GM23248 (cell line): ENCODE measurements at regions not wholly inside any gene's neighbourhood (a gene's known extent, or its start where the extent isn't known, plus 50 kb on each side); places are given as distances from the start of the nearest gene placed in this dataset.

Experiments
- DNase-seq: peaks from one replicate; pipeline ENCODE4 v3.0.0-alpha.2; 2015
- H2AFZ ChIP-seq: fragments of 200-600 bp; sonication (generic); 2 replicates; pipeline ENCODE4 v1.6.1; 2016; ENCODE audit warnings: antibody characterized with exemption
- H3F3A ChIP-seq: fragments of 200-600 bp; sonication (generic); 2 replicates; pipeline ENCODE4 v1.6.1; 2016; ENCODE audit warnings: mild to moderate bottlenecking, antibody characterized with exemption, mixed run types; ENCODE audit not compliant: insufficient read depth
- H3K27ac ChIP-seq: fragments of 200-600 bp; sonication (generic); 2 replicates; pipeline ENCODE4 v1.5.1; 2016; ENCODE audit warnings: mild to moderate bottlenecking
- H3K27me3 ChIP-seq: fragments of 200-600 bp; sonication (generic); replicated peaks from 2 replicates; pipeline ENCODE4 v1.6.1; 2016; ENCODE audit warnings: mild to moderate bottlenecking; ENCODE audit not compliant: insufficient read depth
- H3K36me3 ChIP-seq: fragments of 200-600 bp; sonication (generic); 2 replicates; pipeline ENCODE4 v1.6.1; 2016; ENCODE audit warnings: low read depth, mild to moderate bottlenecking
- H3K4me1 ChIP-seq: fragments of 200-600 bp; sonication (generic); 2 replicates; pipeline ENCODE4 v1.6.1; 2016; ENCODE audit warnings: mild to moderate bottlenecking; ENCODE audit not compliant: insufficient read depth
- H3K4me2 ChIP-seq: fragments of 200-600 bp; sonication (generic); one replicate; pipeline ENCODE4 v1.6.1; 2016; ENCODE audit warnings: mild to moderate bottlenecking; ENCODE audit not compliant: unreplicated experiment
- H3K4me3 ChIP-seq: fragments of 200-600 bp; sonication (generic); 2 replicates; pipeline ENCODE4 v1.5.1; 2016; ENCODE audit warnings: mild to moderate bottlenecking
- H3K79me2 ChIP-seq: fragments of 200-600 bp; sonication (generic); 2 replicates; pipeline ENCODE4 v1.6.1; 2016; ENCODE audit warnings: mild to moderate bottlenecking; ENCODE audit not compliant: insufficient read depth
- H3K9ac ChIP-seq: fragments of 200-600 bp; sonication (generic); 2 replicates; pipeline ENCODE4 v1.6.1; 2016; ENCODE audit warnings: mild to moderate bottlenecking
- H3K9me2 ChIP-seq: fragments of 200-600 bp; sonication (generic); 2 replicates; pipeline ENCODE4 v1.6.1; 2016; ENCODE audit warnings: mixed run types, mild to moderate bottlenecking, moderate library complexity; ENCODE audit not compliant: insufficient read depth
- H3K9me3 ChIP-seq: fragments of 200-600 bp; sonication (generic); one replicate; pipeline ENCODE4 v1.6.1; 2017; ENCODE audit warnings: low read depth
- H4K20me1 ChIP-seq: fragments of 200-600 bp; sonication (generic); 2 replicates; pipeline ENCODE4 v1.6.0; 2016; ENCODE audit not compliant: insufficient read depth
- EZH2 ChIP-seq: fragments of 200-600 bp; sonication (generic); IDR thresholded peaks from 2 replicates; pipeline ENCODE4 v1.6.1; 2018; ENCODE audit warnings: antibody characterized with exemption, mild to moderate bottlenecking; ENCODE audit not compliant: insufficient read depth, poor library complexity, severe bottlenecking
- EZH2phosphoT487 ChIP-seq: fragments of 200-600 bp; sonication (generic); IDR thresholded peaks from 2 replicates; pipeline ENCODE4 v1.6.1; 2018; ENCODE audit warnings: antibody characterized with exemption, moderate library complexity, mild to moderate bottlenecking, low read depth; ENCODE audit not compliant: insufficient read depth
- WGBS, 2 experiments: methylation state at CpG; one replicate each; pipeline ENCODE4 v1.1.6; 2015 to 2017; ENCODE audit warnings: low lambda C conversion rate in 2 of 2, low coverage in 1 of 2; ENCODE audit errors: missing lambda C conversion rate in 2 of 2; 5-methylcytosine and 5-hydroxymethylcytosine counted together
- in situ Hi-C: fragments of 300-500 bp; cut with MboI; formaldehyde crosslinking; loops from 2 replicates; pipeline ENCODE4 v1.15.0; 2020

GRCh38 chrX:137245183-137245582 lies 211.4 kb upstream of the GPR101 start:
- H3K4me3 ChIP-seq = no peak overlapping the region
- no peaks in the 10 kb centered on the region for H3K79me2 ChIP-seq
- no peaks in the 10 kb centered on the region for H3K36me3 ChIP-seq
- no peak overlapping the region for H3K27ac ChIP-seq
- no peak overlapping the region for H2AFZ ChIP-seq
- in situ Hi-C loops = no loop called here
- no peaks in the 10 kb centered on the region for H3K27me3 ChIP-seq
- WGBS, 2 experiments = 10 to 11% methylated on average over 2 of the region's 2 CpGs
- H3F3A ChIP-seq = no peaks in the 10 kb centered on the region
- TF ChIP-seq EZH2 (no peak), EZH2phosphoT487 (no peak)
- no peaks in the 10 kb centered on the region for H3K4me1 ChIP-seq
- no peak overlapping the region for H3K4me2 ChIP-seq
- DNase-seq = no peak
- H3K9me2 ChIP-seq = no peaks in the 10 kb centered on the region
- H3K9me3 ChIP-seq = no peaks in the 10 kb centered on the region
- no peaks in the 10 kb centered on the region for H4K20me1 ChIP-seq
- no peak overlapping the region for H3K9ac ChIP-seq

DNA sequence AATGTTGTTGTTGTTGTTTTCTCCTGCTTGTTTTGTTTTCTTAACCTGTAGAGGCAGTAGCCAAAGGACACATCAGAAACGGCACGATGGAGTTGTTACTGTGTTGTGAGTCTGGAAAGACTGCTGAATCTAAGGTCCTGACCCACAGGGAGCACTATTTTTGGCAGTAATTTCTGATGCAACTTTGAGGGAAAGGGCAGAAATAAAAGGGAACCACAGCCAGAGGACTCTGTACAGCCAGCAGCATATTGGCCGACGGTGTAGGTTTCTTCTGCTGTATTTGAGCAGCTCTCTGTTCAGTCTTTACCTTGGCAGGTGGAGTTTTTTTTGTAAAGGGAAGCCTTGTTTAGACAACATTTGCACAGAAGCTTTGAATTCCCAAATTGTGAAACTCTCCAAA lies 203.0 kb upstream of the GPR101 start:
- H3K4me3 ChIP-seq = no peak overlapping the region
- no peak overlapping the region for H3K4me2 ChIP-seq
- H3K4me1 ChIP-seq = no peaks in the 10 kb centered on the region
- no peaks in the 10 kb centered on the region for H3K9me3 ChIP-seq
- H3K36me3 ChIP-seq = no peaks in the 10 kb centered on the region
- H3F3A ChIP-seq = no peaks in the 10 kb centered on the region
- 54 to 72% methylated on average over 4 of the region's 4 CpGs for WGBS, 2 experiments
- no peak overlapping the region for H2AFZ ChIP-seq
- H3K9me2 ChIP-seq = no peaks in the 10 kb centered on the region
- TF ChIP-seq EZH2 (no peak), EZH2phosphoT487 (no peak)
- no peak for DNase-seq
- H3K27ac ChIP-seq = no peak overlapping the region
- no peak overlapping the region for H3K9ac ChIP-seq
- no peaks in the 10 kb centered on the region for H4K20me1 ChIP-seq
- no peaks in the 10 kb centered on the region for H3K79me2 ChIP-seq
- in situ Hi-C loops = no loop called here
- no peaks in the 10 kb centered on the region for H3K27me3 ChIP-seq

DNA sequence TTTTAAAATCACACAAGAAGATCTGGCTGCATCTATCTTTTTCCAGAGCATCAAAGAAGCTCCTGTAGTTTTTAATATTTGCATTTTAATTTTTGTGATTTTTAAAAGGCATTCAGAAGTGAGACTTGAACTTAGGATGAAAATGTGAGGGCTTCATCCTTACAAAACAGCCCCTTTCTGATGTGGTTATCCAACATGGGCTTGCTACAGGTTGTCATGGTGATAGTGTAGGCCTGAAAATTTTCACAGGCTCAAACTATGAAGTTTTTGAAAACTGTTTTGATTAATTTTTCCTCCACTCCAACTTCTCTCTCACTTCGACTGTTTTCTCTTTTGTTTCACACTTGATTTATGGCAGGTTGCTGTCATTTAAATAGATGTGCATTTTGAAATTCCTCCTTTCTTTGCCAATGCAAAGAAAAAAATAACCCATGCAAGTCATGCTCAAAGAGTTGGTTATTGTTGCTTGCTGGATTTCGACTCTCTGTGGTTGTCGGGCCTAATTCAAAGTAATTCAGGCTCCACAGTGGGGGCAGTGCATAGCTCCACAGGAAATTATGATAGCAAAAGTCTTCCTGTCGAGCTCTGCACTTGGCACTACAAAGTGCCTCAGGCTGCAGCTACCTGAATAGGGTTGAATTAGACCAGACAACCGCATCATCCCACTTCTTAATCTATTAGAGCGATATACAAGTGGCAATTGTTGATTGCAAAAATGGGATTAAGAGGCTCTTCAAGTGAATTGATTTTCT lies 201.0 kb upstream of the GPR101 start:
- Histone ChIP-seq H3K4me3 (no peak overlapping the region), H4K20me1 (no peaks in the 10 kb centered on the region), H3K36me3 (no peaks in the 10 kb centered on the region), H3K9me3 (no peaks in the 10 kb centered on the region), H3K27me3 (no peaks in the 10 kb centered on the region), H3F3A (no peaks in the 10 kb centered on the region), H3K79me2 (no peaks in the 10 kb centered on the region), H3K9me2 (no peaks in the 10 kb centered on the region), H2AFZ (no peak overlapping the region), H3K4me2 (no peak overlapping the region), H3K9ac (no peak overlapping the region), H3K27ac (no peak overlapping the region), H3K4me1 (no peaks in the 10 kb centered on the region)
- WGBS, 2 experiments = 15 to 21% methylated on average over 6 of the region's 6 CpGs
- TF ChIP-seq EZH2phosphoT487 (no peak), EZH2 (no peak)
- in situ Hi-C loops = no loop called here
- DNase-seq = no peak

- TF ChIP-seq EZH2 (no peak), EZH2phosphoT487 (no peak)
- H3K4me3 ChIP-seq = no peak overlapping the region
- H2AFZ ChIP-seq = no peak overlapping the region
- no peaks in the 10 kb centered on the region for H4K20me1 ChIP-seq
- DNase-seq = no peak
- in situ Hi-C loops = no loop called here
- no peaks in the 10 kb centered on the region for H3F3A ChIP-seq
- no peak overlapping the region for H3K4me2 ChIP-seq
- no peak overlapping the region for H3K27ac ChIP-seq
- no peak overlapping the region for H3K9ac ChIP-seq
- 4 to 8% methylated on average over 3 of the region's 3 CpGs for WGBS, 2 experiments
- H3K4me1 ChIP-seq = no peaks in the 10 kb centered on the region
- H3K9me2 ChIP-seq = no peaks in the 10 kb centered on the region
- H3K27me3 ChIP-seq = no peaks in the 10 kb centered on the region
- no peaks in the 10 kb centered on the region for H3K79me2 ChIP-seq
- no peaks in the 10 kb centered on the region for H3K9me3 ChIP-seq
- H3K36me3 ChIP-seq = no peaks in the 10 kb centered on the region
These were observed 199.7 kb upstream of the GPR101 start for GRCh38 chrX:137233478-137233877.
